ENCODE measurements at regions not wholly inside any gene's neighbourhood (a gene's known extent, or its start where the extent isn't known, plus 50 kb on each side); places are given as distances from the start of the nearest gene placed in this dataset.

GRCh38 chr5:155594270-155594669 is 580.7 kb downstream of the KIF4B start:
- H2BK20ac ChIP-seq (ENCODE audit: low read depth, low read length), result no peak overlapping the region
- WGBS, 2 experiments (ENCODE audit: extremely low coverage in 2 of 2, insufficient read length in 1 of 2), result no CpG with 5 or more reads among the region's 1 CpG
- H2AK5ac ChIP-seq (ENCODE audit: low read depth, low read length), result no peak overlapping the region
- no peak overlapping the region for H3K9ac ChIP-seq (ENCODE audit: low read depth, low read length)
- no peaks in the 10 kb centered on the region for H3K4me1 ChIP-seq (ENCODE audit: control insufficient read depth, insufficient read depth, low read length)
- no peak overlapping the region for H2AK9ac ChIP-seq (replicated peaks; ENCODE audit: low read depth, low read length, poor library complexity)
- H3K56ac ChIP-seq (ENCODE audit: extremely low read depth, insufficient read depth, low read length), result no peak overlapping the region
- TF ChIP-seq ELK1 (IDR thresholded peaks at IDR 0.05; ENCODE audit: borderline replicate concordance, low read depth, low read length) (no peak), RAD21 (IDR thresholded peaks at IDR 0.05; ENCODE audit: low read length) (no peak), SMC3 (IDR thresholded peaks at IDR 0.05; ENCODE audit: low read depth, low read length) (no peak), POLR2A (IDR thresholded peaks at IDR 0.05; ENCODE audit: low read depth, low read length) (no peak), RFX5 (IDR thresholded peaks at IDR 0.05; ENCODE audit: low read depth, low read length) (no peak), CEBPB (IDR thresholded peaks at IDR 0.05; ENCODE audit: low read depth, low read length) (no peak), NFE2L2 (IDR thresholded peaks at IDR 0.05; ENCODE audit: low read depth, low read length) (no peak), RCOR1 (IDR thresholded peaks at IDR 0.05; ENCODE audit: insufficient replicate concordance, low read length) (no peak), MAZ (IDR thresholded peaks at IDR 0.05; ENCODE audit: borderline replicate concordance, low read depth, low read length) (no peak), BHLHE40 (IDR thresholded peaks at IDR 0.05; ENCODE audit: low read depth, low read length) (no peak), MAFK (IDR thresholded peaks at IDR 0.05; ENCODE audit: low read depth, low read length) (no peak), CHD1 (IDR thresholded peaks at IDR 0.05; ENCODE audit: low read depth, low read length) (no peak), MXI1 (IDR thresholded peaks at IDR 0.05; ENCODE audit: borderline replicate concordance, low read depth, low read length) (no peak)
- TF ChIP-seq, protein P1, sequence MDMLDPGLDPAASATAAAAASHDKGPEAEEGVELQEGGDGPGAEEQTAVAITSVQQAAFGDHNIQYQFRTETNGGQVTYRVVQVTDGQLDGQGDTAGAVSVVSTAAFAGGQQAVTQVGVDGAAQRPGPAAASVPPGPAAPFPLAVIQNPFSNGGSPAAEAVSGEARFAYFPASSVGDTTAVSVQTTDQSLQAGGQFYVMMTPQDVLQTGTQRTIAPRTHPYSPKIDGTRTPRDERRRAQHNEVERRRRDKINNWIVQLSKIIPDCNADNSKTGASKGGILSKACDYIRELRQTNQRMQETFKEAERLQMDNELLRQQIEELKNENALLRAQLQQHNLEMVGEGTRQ (IDR thresholded peaks at IDR 0.05; ENCODE audit: low read depth, low read length), result no peak
- no TSS peak for BruUV-seq (replicated peaks)
- no peak overlapping the region for H4K8ac ChIP-seq (ENCODE audit: low read depth in 2 of 2, low read length in 2 of 2)
- no peak overlapping the region for H3K4ac ChIP-seq (ENCODE audit: low read depth, low read length)
- no peak overlapping the region for H4K91ac ChIP-seq (ENCODE audit: insufficient read depth, low read depth, low read length)
- H3K9me3 ChIP-seq (ENCODE audit: control insufficient read depth, insufficient read depth, low read length), result peaks cover 3% of the 10 kb centered on the region; the same call in 1 of the 2 replicates
- no peak overlapping the region for H3K14ac ChIP-seq (replicated peaks; ENCODE audit: low read depth, low read length)
- dilution Hi-C loops (cut with HindIII; ENCODE audit: low sequenced_read_pairs, unreplicated experiment) (no loop called here), intact Hi-C loops (cut with micrococcal nuclease) (no loop called here), in situ Hi-C loops (cut with MboI; ENCODE audit: low sequenced_read_pairs) (no loop called here)
- H3K36me3 ChIP-seq (ENCODE audit: control insufficient read depth, insufficient read depth, low read length), result no peaks in the 10 kb centered on the region
- no peak overlapping the region for H3K27ac ChIP-seq (ENCODE audit: insufficient read depth, low read length)
- H3K18ac ChIP-seq (ENCODE audit: low read depth, low read length), result no peak overlapping the region
- no peaks in the 10 kb centered on the region for H3K27me3 ChIP-seq (ENCODE audit: control insufficient read depth, insufficient read depth, low read length)
- no peak for ATAC-seq (ENCODE audit: low read depth)
- no peaks in the 10 kb centered on the region for H3K9me1 ChIP-seq (ENCODE audit: insufficient read depth, low read length)
- no peak overlapping the region for H3K4me3 ChIP-seq (ENCODE audit: insufficient read depth, low read depth, low read length)
- no peak overlapping the region for H2BK5ac ChIP-seq (ENCODE audit: low read depth, low read length, poor library complexity, severe bottlenecking)
- ChIA-PET CTCF (no interaction called here), POLR2A (ENCODE audit: unreplicated experiment) (no interaction called here)
- no peak overlapping the region for H3K23ac ChIP-seq (ENCODE audit: low read depth, low read length)
- no peak overlapping the region for H2BK120ac ChIP-seq (ENCODE audit: low read depth, low read length)
- H3K79me1 ChIP-seq (ENCODE audit: low read depth in 1 of 2, low read length in 2 of 2), result no peaks in the 10 kb centered on the region
- no peak overlapping the region for H4K5ac ChIP-seq (ENCODE audit: low read depth, low read length)
- no peak overlapping the region for H2BK15ac ChIP-seq (ENCODE audit: low read depth, low read length)
- DNase-seq, result no peak
- no peak overlapping the region for H3K4me2 ChIP-seq (ENCODE audit: low read depth, low read length)
- H2AFZ ChIP-seq (replicated peaks; ENCODE audit: low read length, poor library complexity), result no peak overlapping the region
- no peaks in the 10 kb centered on the region for H4K20me1 ChIP-seq (ENCODE audit: insufficient read depth, low read length)
